ENCODE measurements at regions not wholly inside any gene's neighbourhood (a gene's known extent, or its start where the extent isn't known, plus 50 kb on each side); places are given as distances from the start of the nearest gene placed in this dataset.

- TF ChIP-seq, protein P1, sequence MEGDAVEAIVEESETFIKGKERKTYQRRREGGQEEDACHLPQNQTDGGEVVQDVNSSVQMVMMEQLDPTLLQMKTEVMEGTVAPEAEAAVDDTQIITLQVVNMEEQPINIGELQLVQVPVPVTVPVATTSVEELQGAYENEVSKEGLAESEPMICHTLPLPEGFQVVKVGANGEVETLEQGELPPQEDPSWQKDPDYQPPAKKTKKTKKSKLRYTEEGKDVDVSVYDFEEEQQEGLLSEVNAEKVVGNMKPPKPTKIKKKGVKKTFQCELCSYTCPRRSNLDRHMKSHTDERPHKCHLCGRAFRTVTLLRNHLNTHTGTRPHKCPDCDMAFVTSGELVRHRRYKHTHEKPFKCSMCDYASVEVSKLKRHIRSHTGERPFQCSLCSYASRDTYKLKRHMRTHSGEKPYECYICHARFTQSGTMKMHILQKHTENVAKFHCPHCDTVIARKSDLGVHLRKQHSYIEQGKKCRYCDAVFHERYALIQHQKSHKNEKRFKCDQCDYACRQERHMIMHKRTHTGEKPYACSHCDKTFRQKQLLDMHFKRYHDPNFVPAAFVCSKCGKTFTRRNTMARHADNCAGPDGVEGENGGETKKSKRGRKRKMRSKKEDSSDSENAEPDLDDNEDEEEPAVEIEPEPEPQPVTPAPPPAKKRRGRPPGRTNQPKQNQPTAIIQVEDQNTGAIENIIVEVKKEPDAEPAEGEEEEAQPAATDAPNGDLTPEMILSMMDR (IDR thresholded peaks at IDR 0.05) = no peak
- TF ChIP-seq POLR2A (IDR thresholded peaks at IDR 0.05) = no peak
Observed at GRCh38 chr15:87703327-87704111, 553.0 kb downstream of the NTRK3 start.

Measured in body of pancreas (tissue), 4 donors.